Natural killer cell (primary cell): ENCODE measurements at regions not wholly inside any gene's neighbourhood (a gene's known extent, or its start where the extent isn't known, plus 50 kb on each side); places are given as distances from the start of the nearest gene placed in this dataset.

Experiments used
- ATAC-seq, 3 donors: fragments of 150-1000 bp in 2 of 3; fragments of 200-7000 bp in 1 of 3; cut with Tn5 transposase; 1 replicate in 1 of 3; 2 replicates in 2 of 3; pipeline ENCODE4 v1.10.0; 2021; ENCODE audit warnings: mild to moderate bottlenecking in 2 of 3, moderate library complexity in 2 of 3
- DNase-seq, 2 donors: peaks; one replicate each; pipeline versions ENCODE4 v3.0.0 to v3.0.0-alpha.2; 2013 to 2021; ENCODE audit warnings: mixed read lengths in 1 of 2
- H3K27ac ChIP-seq: one replicate; pipeline ENCODE4 v1.5.1; 2013; ENCODE audit warnings: mild to moderate bottlenecking, low read length
- H3K27me3 ChIP-seq: one replicate; pipeline ENCODE4 v1.6.1; 2013; ENCODE audit warnings: low read length; ENCODE audit not compliant: control insufficient read depth, insufficient read depth
- H3K36me3 ChIP-seq: one replicate; pipeline ENCODE4 v1.6.1; 2013; ENCODE audit warnings: low read length; ENCODE audit not compliant: control insufficient read depth, insufficient read depth
- H3K4me1 ChIP-seq: one replicate; pipeline ENCODE4 v1.6.1; 2013; ENCODE audit warnings: low read length; ENCODE audit not compliant: control insufficient read depth, insufficient read depth
- H3K4me3 ChIP-seq: one replicate; pipeline ENCODE4 v1.5.1; 2013; ENCODE audit warnings: low read length
- H3K9me3 ChIP-seq: one replicate; pipeline ENCODE4 v1.6.1; 2013; ENCODE audit warnings: low read length; ENCODE audit not compliant: control insufficient read depth, insufficient read depth
- H3K27ac Mint-ChIP-seq, 2 donors: one replicate each; pipeline ENCODE4 v1.8.0; 2022; ENCODE audit warnings: mild to moderate bottlenecking in 2 of 2, mixed read lengths in 2 of 2, moderate library complexity in 1 of 2
- H3K27me3 Mint-ChIP-seq, 2 donors: one replicate each; pipeline ENCODE4 v1.8.0; 2022; ENCODE audit warnings: low read depth in 2 of 2, mixed read lengths in 2 of 2
- H3K36me3 Mint-ChIP-seq: one replicate; pipeline ENCODE4 v1.8.0; 2022; ENCODE audit warnings: mixed read lengths
- H3K4me1 Mint-ChIP-seq, 2 donors: one replicate each; pipeline ENCODE4 v1.8.0; 2022; ENCODE audit warnings: mixed read lengths in 2 of 2
- H3K4me3 Mint-ChIP-seq: one replicate; pipeline ENCODE4 v1.8.0; 2022; ENCODE audit warnings: mild to moderate bottlenecking, moderate library complexity, mixed read lengths
- H3K9me3 Mint-ChIP-seq, 2 donors: one replicate each; pipeline ENCODE4 v1.8.0; 2022; ENCODE audit warnings: mixed read lengths in 2 of 2
- WGBS: methylation state at CpG from one replicate; pipeline ENCODE4 v1.1.7; 2013; ENCODE audit warnings: missing lambda C conversion rate; ENCODE audit not compliant: insufficient coverage; 5-methylcytosine and 5-hydroxymethylcytosine counted together
- intact Hi-C: fragments of 100-400 bp; cut with micrococcal nuclease; formaldehyde crosslinking; loops from one replicate; pipeline ENCODE4 v1.14.2; 2022
- TF ChIP-seq, protein P1 (sequence below): fragments of 200-600 bp; IDR thresholded peaks from one replicate; pipeline ENCODE4 v1.8.0; 2022; ENCODE audit warnings: antibody characterized with exemption

GRCh38 chr2:52852006-52852405 is 915.6 kb upstream of the CHAC2 start:
- H3K27ac Mint-ChIP-seq: no peak overlapping the region
- Histone ChIP-seq H3K4me1 (no peaks in the 10 kb centered on the region), H3K9me3 (peaks cover 18% of the 10 kb centered on the region), H3K4me3 (no peak overlapping the region), H3K36me3 (no peaks in the 10 kb centered on the region), H3K27ac (no peak overlapping the region), H3K27me3 (no peaks in the 10 kb centered on the region)
- H3K9me3 Mint-ChIP-seq: peaks cover 28 to 46% of the 10 kb centered on the region in 2 donors
- no peak for ATAC-seq
- no peak overlapping the region for H3K4me3 Mint-ChIP-seq
- intact Hi-C loops: no loop called here
- no peak for DNase-seq
- H3K36me3 Mint-ChIP-seq: peaks cover 9% of the 10 kb centered on the region
- 93% methylated on average over 7 of the region's 7 CpGs for WGBS
- H3K27me3 Mint-ChIP-seq: no peaks in the 10 kb centered on the region
- no peaks in the 10 kb centered on the region for H3K4me1 Mint-ChIP-seq
- TF ChIP-seq, protein P1, sequence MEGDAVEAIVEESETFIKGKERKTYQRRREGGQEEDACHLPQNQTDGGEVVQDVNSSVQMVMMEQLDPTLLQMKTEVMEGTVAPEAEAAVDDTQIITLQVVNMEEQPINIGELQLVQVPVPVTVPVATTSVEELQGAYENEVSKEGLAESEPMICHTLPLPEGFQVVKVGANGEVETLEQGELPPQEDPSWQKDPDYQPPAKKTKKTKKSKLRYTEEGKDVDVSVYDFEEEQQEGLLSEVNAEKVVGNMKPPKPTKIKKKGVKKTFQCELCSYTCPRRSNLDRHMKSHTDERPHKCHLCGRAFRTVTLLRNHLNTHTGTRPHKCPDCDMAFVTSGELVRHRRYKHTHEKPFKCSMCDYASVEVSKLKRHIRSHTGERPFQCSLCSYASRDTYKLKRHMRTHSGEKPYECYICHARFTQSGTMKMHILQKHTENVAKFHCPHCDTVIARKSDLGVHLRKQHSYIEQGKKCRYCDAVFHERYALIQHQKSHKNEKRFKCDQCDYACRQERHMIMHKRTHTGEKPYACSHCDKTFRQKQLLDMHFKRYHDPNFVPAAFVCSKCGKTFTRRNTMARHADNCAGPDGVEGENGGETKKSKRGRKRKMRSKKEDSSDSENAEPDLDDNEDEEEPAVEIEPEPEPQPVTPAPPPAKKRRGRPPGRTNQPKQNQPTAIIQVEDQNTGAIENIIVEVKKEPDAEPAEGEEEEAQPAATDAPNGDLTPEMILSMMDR: no peak

DNA sequence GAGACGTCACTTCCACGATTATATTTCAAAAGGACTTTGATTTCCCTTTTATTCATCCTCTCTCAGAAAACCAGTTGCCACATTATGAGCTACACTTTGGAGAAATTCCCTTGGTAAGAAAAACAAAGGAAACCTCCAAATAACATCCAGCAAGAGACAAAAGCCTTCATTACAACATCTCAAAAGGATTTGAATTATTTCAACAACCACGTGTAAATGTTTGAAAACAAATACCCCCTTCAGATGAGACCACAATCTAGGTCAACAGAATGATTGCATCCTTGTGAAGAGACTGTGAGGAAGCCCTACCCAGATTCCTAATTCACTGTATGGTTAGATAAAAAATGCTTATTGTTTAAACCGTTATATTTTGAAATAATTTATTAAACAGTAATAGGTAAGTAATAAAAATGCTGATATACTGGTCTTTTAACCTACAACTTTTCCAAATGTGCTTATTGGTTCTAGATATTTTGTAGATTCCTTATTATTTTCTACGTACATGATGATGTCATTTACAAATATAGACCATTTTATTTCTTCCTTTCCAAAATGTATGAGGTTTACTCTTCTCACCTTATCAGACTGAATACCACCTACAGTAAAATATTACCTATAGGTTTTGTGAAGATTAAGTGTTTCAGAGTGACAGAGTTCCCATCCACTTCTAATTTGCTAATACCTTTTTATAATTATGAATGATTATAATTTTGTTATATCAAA is 922.7 kb upstream of the CHAC2 start:
- Histone ChIP-seq H3K36me3 (no peaks in the 10 kb centered on the region), H3K4me3 (no peak overlapping the region), H3K4me1 (no peaks in the 10 kb centered on the region), H3K9me3 (no peaks in the 10 kb centered on the region), H3K27ac (no peak overlapping the region), H3K27me3 (no peaks in the 10 kb centered on the region)
- Mint-ChIP-seq H3K27ac (no peak overlapping the region), H3K9me3 (peaks cover 15 to 33% of the 10 kb centered on the region in 2 donors), H3K4me3 (no peak overlapping the region), H3K27me3 (no peaks in the 10 kb centered on the region), H3K36me3 (peaks cover 6% of the 10 kb centered on the region), H3K4me1 (no peaks in the 10 kb centered on the region)
- 100% methylated on average over 2 of the region's 5 CpGs for WGBS
- no peak for DNase-seq
- intact Hi-C loops: no loop called here
- TF ChIP-seq, protein P1: no peak
- ATAC-seq: no peak

GRCh38 chr2:52835909-52836308 is 931.7 kb upstream of the CHAC2 start:
- ATAC-seq: no peak
- no peak for DNase-seq
- Histone ChIP-seq H3K36me3 (no peaks in the 10 kb centered on the region), H3K9me3 (no peaks in the 10 kb centered on the region), H3K4me1 (no peaks in the 10 kb centered on the region), H3K27ac (no peak overlapping the region), H3K4me3 (no peak overlapping the region), H3K27me3 (no peaks in the 10 kb centered on the region)
- Mint-ChIP-seq H3K4me3 (no peak overlapping the region), H3K36me3 (no peaks in the 10 kb centered on the region), H3K27me3 (no peaks in the 10 kb centered on the region), H3K4me1 (no peaks in the 10 kb centered on the region), H3K27ac (no peak overlapping the region), H3K9me3 (peaks cover 15 to 27% of the 10 kb centered on the region in 2 donors)
- WGBS: 81% methylated on average over 2 of the region's 2 CpGs
- TF ChIP-seq, protein P1: no peak
- intact Hi-C loops: no loop called here

DNA sequence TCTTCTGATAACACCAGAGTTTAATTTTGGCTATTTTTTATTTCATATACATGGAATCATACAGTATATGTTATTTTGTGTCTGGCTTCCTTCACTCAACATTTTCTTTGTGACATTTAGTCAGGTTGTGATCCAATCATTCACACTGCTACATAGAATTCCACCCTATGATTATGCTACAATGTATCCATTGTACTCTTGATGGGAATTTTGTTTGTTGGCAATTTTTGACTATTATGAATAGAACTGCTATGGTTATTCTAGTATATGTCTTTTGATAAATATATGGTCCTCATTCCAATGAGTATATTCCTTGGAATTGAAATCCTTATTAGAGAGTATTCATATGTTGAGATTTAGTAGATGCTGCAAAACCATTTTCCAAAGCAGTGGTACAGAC is 936.4 kb upstream of the CHAC2 start:
- H3K27ac Mint-ChIP-seq: no peak overlapping the region
- intact Hi-C loops: no loop called here
- peaks cover 12 to 15% of the 10 kb centered on the region in 2 donors for H3K9me3 Mint-ChIP-seq
- H3K4me1 Mint-ChIP-seq: no peaks in the 10 kb centered on the region
- Histone ChIP-seq H3K4me3 (no peak overlapping the region), H3K27ac (no peak overlapping the region), H3K9me3 (no peaks in the 10 kb centered on the region), H3K4me1 (no peaks in the 10 kb centered on the region), H3K36me3 (no peaks in the 10 kb centered on the region), H3K27me3 (no peaks in the 10 kb centered on the region)
- TF ChIP-seq, protein P1: no peak
- ATAC-seq (no peak), DNase-seq (no peak)
- no peaks in the 10 kb centered on the region for H3K36me3 Mint-ChIP-seq
- H3K4me3 Mint-ChIP-seq: no peak overlapping the region
- no peaks in the 10 kb centered on the region for H3K27me3 Mint-ChIP-seq
